HG02642 (cell line): ENCODE measurements at regions not wholly inside any gene's neighbourhood (a gene's known extent, or its start where the extent isn't known, plus 50 kb on each side); places are given as distances from the start of the nearest gene placed in this dataset.
"Not testable (repeated sequence)": the region's sequence is repeated elsewhere in the genome, so short reads cannot be mapped to it uniquely, and the experiment has no call there.

Experiments used
- ATAC-seq: cut with Tn5 transposase; IDR thresholded peaks from one replicate; pipeline ENCODE4 v1.9.1; 2021; ENCODE audit warnings: mild to moderate bottlenecking; ENCODE audit not compliant: unreplicated experiment, poor library complexity

DNA sequence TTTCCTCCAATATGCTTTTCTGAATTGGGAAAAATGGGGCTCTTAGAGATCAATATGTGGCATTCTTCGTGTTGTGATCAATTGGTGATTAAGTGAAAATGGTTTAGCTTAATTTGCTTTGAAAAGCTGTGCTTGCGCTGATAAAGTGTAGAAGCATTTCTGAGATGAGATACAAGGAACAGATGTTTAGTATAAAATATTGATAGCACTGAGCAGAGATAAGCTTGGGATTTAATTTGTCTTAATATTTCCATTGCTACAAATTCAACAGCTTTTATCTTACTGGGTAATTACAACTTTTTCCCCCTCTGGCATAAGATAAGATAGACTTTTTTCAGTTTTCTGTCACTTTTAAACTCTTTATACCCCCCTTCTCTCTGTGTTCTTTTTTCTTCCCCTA is 2204.9 kb upstream of the WWC1 start:
- no peak for ATAC-seq

DNA sequence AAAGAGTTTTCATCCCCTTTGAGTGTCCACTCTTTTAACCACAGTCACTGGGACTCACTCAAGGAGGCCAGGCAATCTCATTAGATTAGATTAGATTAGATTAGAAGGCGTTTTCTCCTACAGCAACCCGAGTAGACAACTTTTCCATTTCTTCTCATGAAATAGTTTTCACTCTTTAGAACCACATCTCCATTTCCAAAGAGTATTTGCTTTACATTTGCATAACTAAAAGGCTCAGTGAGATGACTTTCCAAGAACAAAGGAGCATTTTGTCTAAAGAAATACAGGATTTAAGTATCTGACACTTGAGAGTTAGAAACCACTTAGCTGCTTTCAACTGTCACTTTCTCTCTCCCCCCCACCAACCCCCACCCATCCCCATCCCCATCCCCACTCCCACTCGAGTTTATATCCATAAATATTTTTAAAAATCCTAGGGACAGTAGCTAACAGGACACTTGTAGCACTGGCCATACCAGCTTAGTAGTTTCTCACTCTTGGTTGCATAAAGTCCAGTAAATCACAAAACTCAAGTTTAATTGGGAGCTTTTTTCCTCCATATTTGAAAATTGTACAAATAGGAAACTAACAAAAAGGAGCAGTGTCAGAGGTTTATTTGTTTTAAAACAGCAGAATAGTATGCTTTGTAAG is 2202.9 kb upstream of the WWC1 start:
- ATAC-seq = no peak

DNA sequence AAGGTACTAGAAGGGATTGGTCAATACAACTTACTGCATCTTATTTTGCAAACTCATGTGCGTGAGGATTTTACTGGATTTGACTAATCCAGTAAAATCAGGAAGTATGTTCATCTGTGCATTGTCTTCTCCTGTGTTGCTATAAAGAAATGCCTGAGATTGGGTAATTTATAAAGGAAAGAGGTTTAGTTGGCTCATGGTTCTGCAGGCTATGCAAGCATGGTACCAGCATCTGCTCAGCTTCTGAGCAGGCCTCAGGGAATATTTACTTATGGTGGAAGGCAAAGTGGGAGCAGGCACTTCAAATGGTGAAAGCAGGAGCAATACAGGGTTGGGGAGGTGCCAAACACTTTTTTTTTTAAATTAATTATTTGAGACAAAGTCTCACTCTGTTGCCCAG is 2199.5 kb upstream of the WWC1 start:
- no peak for ATAC-seq

DNA sequence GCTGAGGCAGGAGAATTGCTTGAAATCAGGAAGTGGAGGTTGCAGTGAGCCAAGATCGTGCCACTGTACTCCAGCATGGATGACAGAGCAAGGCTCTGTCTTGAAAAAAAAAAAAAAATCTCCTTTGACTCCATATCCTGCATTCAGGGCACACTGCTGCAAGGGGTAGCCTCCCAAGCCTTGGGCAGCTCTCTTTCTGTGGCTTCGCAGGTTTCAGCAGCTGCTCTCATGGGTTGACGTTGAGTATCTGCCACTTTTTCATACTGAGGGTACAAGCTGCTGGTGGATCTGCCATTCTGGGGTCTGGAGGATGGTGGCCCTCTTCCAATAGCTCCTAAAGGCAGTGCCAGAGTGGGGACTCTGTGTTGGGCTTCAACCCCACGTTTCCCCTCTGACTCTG is 2198.1 kb upstream of the WWC1 start:
- ATAC-seq = no peak

DNA sequence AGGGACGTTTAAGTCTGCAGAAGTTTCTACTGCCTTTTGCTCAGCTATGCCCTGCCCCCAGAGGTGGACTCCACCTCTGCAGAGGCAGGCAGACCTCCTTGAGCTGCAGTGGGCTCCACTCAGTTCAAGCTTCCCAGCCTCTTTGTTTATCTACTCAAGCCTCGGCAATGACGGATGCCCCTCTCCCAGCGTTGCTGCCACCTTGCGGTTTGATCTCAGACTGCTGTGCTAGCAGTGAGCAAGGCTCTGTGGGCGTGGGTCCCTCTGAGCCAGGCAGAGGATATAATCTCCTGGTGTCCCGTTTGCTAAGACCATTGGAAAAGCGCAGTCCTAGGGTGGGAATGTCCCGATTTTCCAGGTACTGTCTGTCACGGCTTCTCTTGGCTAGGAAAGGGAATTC is 2188.5 kb upstream of the WWC1 start:
- ATAC-seq = no peak

DNA sequence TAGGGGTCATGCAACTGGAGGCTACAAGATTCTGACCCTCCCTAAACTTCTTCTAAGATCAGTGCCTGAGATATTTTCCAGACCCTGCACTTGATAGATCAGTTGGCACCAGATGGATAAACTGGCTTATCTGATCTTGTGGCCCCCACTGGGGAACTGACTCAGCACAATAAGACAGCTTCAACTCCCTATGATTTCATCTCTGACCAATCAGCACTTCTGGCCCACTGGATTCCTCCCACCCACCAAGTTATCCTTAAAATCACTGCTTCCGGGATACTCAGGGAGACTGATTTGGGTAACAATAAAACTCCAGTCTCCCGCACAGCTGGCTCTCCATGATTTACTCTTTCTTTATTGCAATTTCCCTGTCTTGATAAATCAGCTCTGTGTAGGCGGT is 2180.4 kb upstream of the WWC1 start:
- no peak for ATAC-seq

DNA sequence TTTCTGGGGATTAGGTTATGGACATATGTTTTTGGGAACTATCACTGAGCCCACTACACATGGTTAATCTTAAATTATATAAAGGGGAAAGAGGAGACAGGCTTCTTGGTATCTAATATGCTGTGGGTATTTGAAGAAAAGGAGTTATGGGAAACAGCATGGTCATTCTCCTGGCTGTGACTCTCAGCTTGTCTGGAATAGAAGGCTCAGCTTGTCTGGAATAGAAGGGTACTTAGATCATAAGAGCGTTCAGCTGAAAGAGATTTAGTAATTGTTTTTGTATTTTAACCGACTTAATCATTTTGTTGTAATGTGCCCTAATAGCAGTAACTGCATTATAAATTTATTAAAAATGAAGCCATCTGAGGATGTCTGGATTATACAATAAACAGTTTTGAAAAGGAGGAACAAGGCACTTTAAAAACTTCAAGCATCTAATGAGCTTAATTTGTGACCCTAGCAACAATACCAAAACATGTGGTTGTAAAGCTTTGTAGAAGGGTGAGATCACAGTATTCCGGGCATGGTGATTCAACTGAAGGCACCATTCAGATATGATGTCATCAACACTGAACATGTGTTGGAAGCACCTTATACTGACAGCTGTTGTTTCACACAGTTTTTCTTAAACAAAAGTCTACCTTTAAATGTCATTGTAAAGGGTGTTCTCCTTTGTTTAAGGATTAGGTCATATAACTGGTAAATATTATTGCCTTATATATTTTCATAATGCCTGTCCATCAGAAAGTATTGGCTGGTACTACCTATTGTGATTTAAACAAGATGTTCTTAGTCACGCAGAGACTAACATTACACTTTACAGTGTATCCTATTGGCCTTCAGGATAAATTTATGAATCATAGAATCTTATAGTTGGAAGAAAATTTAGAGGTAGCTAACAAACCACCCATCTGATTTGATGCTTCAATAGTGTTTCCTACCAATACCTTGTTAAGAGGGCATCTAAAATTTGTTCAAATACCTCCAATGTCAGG is 2174.1 kb upstream of the WWC1 start:
- ATAC-seq = no peak

DNA sequence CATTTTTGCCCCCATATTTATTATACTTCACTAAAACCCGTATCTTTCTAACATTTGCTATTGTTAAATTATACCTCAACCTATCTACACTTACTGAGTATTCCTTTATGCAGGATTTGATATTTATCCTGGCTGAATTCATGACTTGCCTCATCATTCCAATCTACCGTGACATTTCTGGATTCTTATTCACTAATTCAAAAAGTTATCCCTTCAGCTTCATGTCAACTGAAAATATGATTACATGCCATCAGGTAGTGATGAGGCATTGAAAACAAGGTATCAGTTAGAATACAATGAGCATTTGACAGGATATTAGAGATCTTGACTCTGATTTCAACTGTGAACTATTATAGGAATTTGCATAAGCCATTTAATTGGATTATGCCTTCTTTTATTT is 2171.9 kb upstream of the WWC1 start:
- ATAC-seq = no peak

DNA sequence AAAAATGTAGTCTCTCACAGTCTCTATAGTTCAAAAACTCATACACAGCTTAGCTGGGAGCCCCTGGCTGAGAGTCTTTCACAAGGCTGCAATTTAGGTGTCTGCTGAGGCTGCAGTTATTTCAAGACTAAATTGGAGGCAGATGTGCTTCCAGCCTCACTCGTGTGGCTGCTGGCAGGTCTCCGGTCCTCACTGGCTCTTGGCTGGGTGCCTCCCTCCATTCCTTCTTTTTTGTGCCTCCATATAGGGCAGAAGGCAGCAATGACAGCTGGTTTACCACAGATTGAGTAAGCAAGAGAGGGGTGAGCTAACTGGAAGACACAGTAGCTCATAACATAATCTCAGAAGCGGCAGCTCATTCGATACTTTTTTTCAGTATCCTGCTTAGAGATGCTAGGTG is 2167.7 kb upstream of the WWC1 start:
- no peak for ATAC-seq

DNA sequence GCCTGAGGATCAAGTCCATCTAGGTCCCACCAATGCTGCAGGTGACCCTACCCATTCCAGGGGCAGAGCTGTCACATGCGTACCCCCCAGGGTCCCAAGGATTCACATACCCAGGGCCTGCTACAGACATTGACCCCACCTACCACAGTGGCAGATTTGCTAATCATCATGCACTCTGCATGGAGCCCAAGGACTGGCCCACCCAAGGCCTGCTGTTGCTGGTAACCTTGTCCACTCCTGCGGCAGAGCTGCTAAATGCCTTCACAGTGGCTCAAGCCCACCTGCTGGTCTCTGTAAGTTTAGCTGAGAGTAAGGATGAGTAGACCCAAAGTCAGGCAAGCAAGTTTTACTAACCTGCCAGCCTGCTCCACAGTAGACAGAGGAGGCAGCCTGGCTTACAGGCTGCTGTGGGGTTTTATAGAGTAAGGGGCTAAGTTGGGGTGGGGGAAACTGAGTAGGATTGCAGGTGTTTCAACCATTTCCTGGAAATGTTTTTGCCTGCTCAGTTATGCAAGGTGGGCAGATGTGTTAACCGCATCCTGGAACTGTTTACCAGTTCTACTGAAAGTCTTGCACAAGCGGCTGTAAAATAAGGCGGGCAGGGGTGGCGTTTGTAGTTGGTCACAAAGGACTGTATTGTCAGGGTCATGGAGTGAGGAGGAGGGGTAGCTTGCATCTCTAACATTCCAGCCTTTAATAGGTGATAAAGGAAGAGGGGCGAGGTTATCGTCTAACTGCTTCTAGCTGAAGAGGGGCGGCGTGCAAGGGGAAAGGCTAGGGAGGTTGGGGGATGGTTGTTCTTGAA is 2163.5 kb upstream of the WWC1 start:
- no peak for ATAC-seq

DNA sequence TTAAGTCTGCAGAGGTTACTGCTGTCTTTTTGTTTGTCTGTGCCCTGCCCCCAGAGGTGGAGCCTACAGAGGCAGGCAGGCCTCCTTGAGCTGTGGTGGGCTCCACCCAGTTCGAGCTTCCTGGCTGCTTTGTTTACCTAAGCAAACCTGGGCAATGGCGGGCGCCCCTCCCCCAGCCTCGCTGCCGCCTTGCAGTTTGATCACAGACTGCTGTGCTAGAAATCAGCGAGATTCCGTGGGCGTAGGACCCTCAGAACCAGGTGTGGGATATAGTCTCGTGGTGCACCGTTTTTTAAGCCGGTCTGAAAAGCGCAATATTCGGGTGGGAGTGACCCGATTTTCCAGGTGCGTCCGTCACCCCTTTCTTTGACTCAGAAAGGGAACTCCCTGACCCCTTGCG is 2146.3 kb upstream of the WWC1 start:
- ATAC-seq = not testable (repeated sequence)

DNA sequence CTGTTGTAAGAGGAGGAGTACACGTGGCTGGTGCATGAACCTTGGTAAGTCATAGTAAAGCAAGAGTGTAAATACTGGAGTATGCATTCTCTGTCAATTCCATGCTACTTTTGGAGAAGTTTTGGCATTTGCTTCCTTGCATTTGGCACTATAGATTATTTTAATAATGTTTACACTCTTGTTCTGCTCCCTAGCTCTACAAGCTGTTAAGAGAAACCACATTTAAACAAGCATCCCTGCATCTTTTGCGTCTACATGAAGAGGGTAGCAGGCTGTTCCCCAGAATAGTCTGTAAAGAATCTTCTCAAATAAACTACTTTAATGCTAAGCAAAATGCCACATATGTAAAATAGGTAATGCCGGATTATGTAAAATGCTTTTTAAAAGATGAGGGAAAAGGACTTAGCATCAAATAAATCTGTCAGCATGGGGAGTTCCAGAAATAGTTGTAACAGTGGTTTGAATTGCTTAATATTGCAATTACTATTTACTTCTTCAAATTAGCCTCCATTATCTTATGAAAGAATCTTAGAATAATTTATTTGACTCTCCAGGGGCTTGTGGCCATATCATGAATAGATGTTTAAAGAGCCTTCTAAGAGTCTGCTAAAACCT is 2127.3 kb upstream of the WWC1 start:
- ATAC-seq = no peak

DNA sequence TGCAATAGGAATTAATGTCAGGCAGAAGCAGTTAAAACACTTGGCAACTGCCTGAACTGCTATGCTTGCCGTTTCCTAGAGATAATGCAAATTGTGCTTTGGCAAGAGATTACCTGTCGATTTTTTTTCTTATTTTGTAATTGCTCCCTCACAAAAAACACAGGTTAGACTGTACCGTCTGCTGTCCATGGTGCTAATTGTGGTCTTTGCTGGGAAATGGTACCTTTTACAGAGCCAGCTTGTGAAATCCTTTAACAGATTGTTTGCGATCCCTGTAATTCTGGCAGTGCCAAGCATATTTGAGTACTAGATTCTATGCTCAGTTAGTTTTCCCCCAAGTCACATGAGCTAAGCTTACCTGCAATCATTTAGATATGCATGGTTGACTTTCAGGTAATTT is 2125.8 kb upstream of the WWC1 start:
- ATAC-seq = no peak

DNA sequence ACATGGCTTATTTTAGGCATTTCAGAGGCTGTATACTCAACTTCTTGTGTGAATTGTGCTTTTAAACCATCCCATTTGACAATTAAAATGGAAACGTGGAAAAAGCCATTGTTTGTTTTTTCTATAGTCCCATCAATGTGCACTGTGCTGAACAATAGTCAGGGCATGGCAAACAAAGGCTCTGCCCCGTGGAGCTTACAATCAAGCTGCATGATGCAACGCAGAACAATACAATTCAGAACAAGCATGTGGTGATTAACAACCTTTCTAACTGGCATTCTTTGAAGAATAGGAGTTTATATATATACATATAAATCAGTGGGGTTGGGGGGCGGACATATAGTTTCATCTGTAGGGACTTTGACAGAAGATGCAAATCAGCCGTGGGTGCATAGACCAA is 2125.4 kb upstream of the WWC1 start:
- no peak for ATAC-seq

DNA sequence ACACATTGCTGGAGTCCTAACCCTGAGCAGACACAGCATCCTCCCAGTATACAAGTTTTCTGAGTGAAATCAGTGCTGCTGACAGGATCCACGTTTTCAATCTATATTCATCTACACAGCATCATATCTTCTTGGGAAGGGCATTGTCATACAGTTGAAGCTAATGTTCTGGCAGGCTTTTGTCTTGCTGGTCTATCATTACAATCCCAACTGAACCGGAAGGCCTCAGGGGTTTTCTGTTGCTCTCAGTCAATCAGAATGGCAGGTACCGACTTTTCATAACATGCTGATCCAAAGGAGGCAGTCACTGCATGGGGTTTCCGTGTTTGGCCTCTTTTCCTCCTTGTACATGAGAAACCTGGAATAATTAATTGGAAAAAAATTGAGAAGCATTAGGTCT is 2118.8 kb upstream of the WWC1 start:
- no peak for ATAC-seq

DNA sequence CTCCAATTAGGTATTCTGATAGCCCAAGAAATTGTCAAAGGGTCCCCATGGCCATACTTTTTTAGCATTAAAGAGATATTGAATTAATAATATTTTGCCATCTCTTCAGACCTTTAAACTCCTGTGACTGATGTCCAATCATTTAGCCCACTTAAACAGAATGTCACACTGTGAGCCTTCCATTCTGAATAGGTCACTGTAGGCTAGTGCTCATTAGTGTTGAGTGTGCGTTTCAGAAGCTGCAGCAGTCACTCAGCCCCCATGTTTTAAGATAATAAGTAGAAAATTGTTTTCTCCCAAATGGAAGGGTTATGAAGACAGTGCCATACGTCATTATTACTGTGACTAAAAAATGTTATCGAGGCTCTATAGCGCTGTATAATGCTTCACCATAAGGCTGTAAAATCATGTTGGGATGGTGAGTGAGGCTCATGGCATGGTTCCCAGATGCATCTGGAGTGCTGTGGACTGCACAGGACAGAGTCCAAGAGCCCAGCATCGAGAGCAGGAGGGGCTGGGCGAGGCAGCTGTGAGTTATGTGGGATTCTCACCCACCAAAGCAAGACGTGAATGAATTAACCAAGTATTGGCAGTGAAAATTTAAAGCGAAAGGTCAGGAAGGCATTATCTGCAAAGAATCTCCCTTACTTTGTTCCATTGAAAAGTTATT is 2112.9 kb upstream of the WWC1 start:
- ATAC-seq = no peak

DNA sequence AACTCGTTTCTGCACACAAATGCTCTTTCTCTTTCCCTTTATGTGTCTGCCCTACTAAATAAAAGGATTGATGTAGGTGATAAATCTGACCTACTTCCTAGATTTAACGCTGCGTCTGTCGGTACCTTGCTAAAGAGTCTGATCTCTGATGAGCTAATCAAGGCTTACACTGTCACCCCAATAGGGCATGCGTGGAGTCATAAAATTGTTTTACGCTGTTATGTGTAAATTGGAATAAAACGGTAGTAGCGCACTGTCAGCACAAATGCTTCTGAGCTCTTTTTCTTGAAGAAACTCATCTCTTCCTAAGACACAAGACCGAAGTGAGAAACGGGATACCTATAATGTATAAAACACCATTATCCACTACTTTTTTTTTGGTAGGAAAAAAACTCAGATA is 2106.3 kb upstream of the WWC1 start:
- ATAC-seq = no peak

DNA sequence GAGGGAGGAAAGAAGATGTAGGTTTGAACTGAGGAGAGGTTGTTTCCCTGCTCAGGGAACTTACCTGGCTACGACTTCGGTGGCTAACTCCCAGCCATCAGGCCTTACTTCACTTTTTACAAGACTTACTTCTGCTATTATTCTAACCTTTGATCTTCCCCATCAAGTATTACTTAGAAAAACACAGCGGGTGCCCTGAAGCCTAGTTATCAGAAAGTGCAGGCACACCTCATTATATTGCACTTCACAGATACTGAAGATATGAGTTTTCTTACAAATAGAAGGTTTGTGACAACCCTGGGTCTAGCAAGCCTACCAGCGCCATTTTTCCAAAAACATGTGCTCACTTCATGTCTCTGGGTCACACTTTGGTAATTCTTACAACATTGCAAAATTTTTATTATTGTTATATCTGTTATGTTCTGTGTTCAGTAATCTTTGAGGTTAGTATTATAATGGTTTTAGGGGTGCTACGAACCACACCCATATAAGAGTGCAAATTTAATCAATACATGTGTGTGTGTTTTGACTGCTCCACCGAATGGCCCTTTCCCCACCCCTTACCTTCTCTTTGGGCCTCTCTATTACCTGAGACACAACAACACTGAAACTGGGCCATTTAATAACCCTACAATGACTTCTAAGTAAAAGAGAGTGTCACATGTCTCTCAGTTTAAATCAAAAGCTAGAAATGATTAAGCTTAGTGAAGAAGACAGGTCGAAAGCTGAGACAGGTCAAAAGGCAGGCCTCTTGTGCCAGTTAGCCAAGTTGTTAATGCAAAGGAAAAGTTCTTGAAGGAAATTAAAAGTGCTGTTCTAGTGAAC is 2102.7 kb upstream of the WWC1 start:
- no peak for ATAC-seq

DNA sequence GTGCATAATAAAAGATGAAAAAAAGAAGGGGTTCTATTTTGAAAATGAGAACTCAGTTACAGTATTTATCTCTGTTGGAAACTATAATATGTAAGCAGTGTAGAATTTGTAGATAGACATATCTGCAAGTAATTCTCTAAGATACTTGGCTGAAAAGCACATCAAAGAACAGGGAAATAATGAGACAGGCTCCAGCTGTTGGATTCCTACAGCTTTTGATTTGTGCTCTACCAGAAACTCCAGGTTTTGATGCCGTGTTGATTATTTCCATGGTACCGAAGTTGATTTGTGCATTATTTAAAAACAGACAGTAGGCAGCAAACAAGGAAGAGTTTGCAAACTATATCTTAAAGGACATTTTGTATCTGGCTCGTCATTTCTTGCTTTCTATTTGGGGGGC is 2098.7 kb upstream of the WWC1 start:
- no peak for ATAC-seq
